ENCODE measurements at regions not wholly inside any gene's neighbourhood (a gene's known extent, or its start where the extent isn't known, plus 50 kb on each side); places are given as distances from the start of the nearest gene placed in this dataset.

DNA sequence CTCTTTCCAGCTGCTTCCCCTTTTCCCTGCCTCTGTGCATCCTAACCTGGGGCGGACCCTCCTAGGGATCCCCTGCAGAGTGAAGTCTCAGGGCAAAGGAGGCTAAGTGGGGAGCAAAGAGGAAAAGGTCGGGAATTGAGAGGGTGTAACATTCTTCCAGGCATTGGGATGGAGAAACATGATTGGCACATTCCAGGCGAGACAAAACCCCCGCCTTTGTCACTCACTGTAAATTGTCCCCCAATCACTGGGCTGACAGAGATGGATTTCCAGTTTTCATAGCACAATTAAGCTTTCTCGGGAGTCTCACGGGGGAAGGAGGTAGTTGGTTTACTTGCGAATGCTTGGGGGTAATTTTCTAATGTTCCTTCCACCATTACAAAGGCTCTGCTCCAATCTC, 74.9 kb downstream of the MIAT start:
- TF ChIP-seq, protein P1, sequence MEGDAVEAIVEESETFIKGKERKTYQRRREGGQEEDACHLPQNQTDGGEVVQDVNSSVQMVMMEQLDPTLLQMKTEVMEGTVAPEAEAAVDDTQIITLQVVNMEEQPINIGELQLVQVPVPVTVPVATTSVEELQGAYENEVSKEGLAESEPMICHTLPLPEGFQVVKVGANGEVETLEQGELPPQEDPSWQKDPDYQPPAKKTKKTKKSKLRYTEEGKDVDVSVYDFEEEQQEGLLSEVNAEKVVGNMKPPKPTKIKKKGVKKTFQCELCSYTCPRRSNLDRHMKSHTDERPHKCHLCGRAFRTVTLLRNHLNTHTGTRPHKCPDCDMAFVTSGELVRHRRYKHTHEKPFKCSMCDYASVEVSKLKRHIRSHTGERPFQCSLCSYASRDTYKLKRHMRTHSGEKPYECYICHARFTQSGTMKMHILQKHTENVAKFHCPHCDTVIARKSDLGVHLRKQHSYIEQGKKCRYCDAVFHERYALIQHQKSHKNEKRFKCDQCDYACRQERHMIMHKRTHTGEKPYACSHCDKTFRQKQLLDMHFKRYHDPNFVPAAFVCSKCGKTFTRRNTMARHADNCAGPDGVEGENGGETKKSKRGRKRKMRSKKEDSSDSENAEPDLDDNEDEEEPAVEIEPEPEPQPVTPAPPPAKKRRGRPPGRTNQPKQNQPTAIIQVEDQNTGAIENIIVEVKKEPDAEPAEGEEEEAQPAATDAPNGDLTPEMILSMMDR (IDR thresholded peaks at IDR 0.05): no peak
- intact Hi-C loops (cut with DNase I; ENCODE audit: low total_unique reads): no loop called here
- Histone ChIP-seq H3K27me3 (no peaks in the 10 kb centered on the region), H3K27ac (no peak overlapping the region), H3K4me3 (no peak overlapping the region), H3K36me3 (peaks cover 0 to 32% (median 16%) of the 10 kb centered on the region in 4 donors), H3K4me1 (no peaks in the 10 kb centered on the region), H3K9me3 (no peaks in the 10 kb centered on the region)
- 84 to 92% (median 86%) methylated on average over 7 of the region's 7 CpGs for WGBS, 5 donors
- no peak for DNase-seq

DNA sequence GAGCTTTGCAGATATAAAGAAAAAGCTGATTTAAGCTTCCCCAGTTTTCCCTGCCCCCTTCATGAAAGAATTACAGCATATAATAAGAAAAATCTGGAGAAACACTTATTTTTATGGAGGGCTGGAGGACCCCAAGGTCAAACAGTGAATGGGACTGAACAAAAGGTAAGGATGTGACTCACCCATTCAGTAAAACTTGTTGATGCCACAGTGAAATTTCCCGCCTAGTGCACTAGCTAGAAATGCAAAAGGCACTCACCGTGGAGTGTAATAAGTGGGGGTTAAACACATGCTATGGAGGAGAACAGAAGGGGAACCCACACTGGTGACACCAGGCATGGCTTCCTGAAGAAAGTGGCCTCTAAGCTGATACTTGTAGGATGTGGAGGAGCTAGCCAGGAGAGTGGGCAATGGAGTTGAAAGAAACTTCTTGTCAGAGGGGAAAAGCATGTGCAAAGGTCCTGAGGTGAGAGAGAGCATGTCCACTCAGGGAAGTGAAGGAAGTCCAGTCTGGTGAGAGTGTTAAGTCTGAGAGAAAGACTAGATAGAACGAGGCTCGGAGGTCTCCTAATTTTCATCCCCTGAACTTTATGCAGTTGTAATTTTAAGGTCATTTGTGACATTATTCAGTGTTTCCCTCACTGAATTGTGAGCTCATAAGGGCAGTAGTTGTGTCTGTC, 77.1 kb downstream of the MIAT start:
- H3K4me3 ChIP-seq: no peak overlapping the region
- H3K9me3 ChIP-seq: no peaks in the 10 kb centered on the region
- H3K36me3 ChIP-seq: peaks cover 0 to 30% (median 18%) of the 10 kb centered on the region in 4 donors
- no peak for TF ChIP-seq EP300 (IDR thresholded peaks at IDR 0.05)
- no peak for TF ChIP-seq POLR2A (IDR thresholded peaks at IDR 0.05)
- no peak for TF ChIP-seq POLR2AphosphoS5 (IDR thresholded peaks at IDR 0.05)
- intact Hi-C loops (cut with DNase I; ENCODE audit: low total_unique reads): no loop called here
- DNase-seq: no peak
- WGBS, 5 donors: 80 to 96% (median 94%) methylated on average over 4 of the region's 4 CpGs
- H3K27me3 ChIP-seq: no peaks in the 10 kb centered on the region
- H3K27ac ChIP-seq: no peak overlapping the region
- no peaks in the 10 kb centered on the region for H3K4me1 ChIP-seq

DNA sequence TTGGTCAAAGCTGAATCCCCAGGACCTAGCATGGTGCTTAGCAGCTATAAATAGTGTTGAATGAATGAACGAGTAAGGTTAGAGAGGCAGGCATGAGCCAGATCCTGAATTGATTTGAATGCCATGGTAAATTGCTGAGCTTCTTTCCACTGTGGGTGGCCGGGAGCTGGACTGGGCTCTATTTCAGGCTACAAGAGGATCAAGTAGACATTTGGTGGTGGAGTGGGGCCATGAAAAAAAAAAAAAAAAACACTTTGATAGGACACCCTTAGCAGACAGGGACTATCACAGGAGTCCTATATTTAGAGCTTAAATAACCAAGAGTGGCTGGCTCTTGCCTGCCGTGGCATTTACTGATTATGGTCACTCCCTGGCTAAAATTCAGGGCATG, 77.6 kb downstream of the MIAT start:
- WGBS, 5 donors: 72 to 90% (median 87%) methylated on average over 3 of the region's 3 CpGs
- intact Hi-C loops (cut with DNase I; ENCODE audit: low total_unique reads): no loop called here
- Histone ChIP-seq H3K27ac (no peak overlapping the region), H3K36me3 (peaks cover 0 to 27% (median 15%) of the 10 kb centered on the region in 4 donors), H3K4me1 (no peaks in the 10 kb centered on the region), H3K9me3 (no peaks in the 10 kb centered on the region), H3K27me3 (no peaks in the 10 kb centered on the region), H3K4me3 (no peak overlapping the region)
- no peak for TF ChIP-seq POLR2AphosphoS5 (IDR thresholded peaks at IDR 0.05)
- no peak for TF ChIP-seq POLR2A (IDR thresholded peaks at IDR 0.05)
- TF ChIP-seq EP300 (IDR thresholded peaks at IDR 0.05): no peak
- TF ChIP-seq, protein P1 (IDR thresholded peaks at IDR 0.05): no peak
- DNase-seq: no peak

DNA sequence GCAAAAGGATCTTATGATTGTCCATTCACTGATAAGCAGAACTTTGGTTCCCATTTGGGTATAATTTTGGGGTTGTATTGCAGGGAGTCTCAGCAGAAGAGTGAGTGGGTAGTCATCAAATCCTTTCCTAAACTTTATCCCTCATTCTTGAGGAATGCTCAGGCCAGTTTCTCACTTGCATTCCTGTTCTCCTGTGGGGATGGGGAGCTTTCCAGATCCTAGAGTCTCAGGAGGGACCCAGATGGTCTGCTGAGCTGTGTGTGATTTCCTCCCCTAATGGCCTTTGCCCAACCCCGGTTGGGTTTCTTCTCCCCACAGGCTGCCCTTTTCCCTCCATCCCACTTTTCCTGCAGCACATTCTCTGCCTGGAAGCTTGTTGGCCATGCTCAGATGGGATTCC, 79.9 kb downstream of the MIAT start:
- Histone ChIP-seq H3K36me3 (peaks cover 0 to 32% (median 20%) of the 10 kb centered on the region in 4 donors), H3K4me3 (no peak overlapping the region), H3K27me3 (no peaks in the 10 kb centered on the region), H3K4me1 (no peaks in the 10 kb centered on the region), H3K9me3 (no peaks in the 10 kb centered on the region), H3K27ac (no peak overlapping the region)
- TF ChIP-seq POLR2A (IDR thresholded peaks at IDR 0.05): no peak
- 77 to 96% (median 92%) methylated on average over 1 of the region's 1 CpG for WGBS, 5 donors
- intact Hi-C loops (cut with DNase I; ENCODE audit: low total_unique reads): no loop called here
- DNase-seq: no peak

DNA sequence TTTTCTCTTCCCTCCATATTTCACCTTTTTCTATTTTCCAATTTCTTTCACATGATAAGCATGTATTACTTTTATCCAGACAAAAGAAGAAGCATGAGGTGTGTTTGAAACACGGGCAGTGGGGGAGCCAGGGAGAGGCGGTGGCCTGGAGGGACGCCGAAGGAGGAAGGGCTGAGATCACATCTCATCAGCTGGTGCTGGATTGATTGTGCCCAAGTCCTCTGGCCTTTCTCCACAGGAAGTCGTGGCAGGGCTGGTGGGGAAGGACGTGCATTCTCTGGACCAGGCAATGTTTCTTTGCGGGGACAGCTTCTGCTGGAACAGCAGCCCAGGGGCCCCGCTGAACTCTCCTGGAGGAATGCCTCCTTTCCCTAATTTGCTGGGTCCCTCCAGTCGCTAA, 82.9 kb downstream of the MIAT start:
- intact Hi-C loops (cut with DNase I; ENCODE audit: low total_unique reads): no loop called here
- Histone ChIP-seq H3K9me3 (no peaks in the 10 kb centered on the region), H3K4me3 (no peak overlapping the region), H3K36me3 (peaks cover 0 to 26% (median 16%) of the 10 kb centered on the region in 4 donors), H3K4me1 (no peaks in the 10 kb centered on the region), H3K27me3 (no peaks in the 10 kb centered on the region), H3K27ac (no peak overlapping the region)
- no peak for DNase-seq
- TF ChIP-seq EP300 (IDR thresholded peaks at IDR 0.05) (no peak), POLR2A (IDR thresholded peaks at IDR 0.05) (no peak), POLR2AphosphoS5 (IDR thresholded peaks at IDR 0.05) (no peak)
- TF ChIP-seq, protein P1 (IDR thresholded peaks at IDR 0.05): no peak
- WGBS, 5 donors: 62 to 75% (median 69%) methylated on average over 9 of the region's 9 CpGs

Measured in stomach (tissue), 8 donors.